H1 (cell line): ENCODE measurements at regions not wholly inside any gene's neighbourhood (a gene's known extent, or its start where the extent isn't known, plus 50 kb on each side); places are given as distances from the start of the nearest gene placed in this dataset.

Experiments
- CTCF ChIA-PET: fragments of 300-600 bp; sonication (Branson Sonifier 250); formaldehyde crosslinking; loops from one replicate; lab custom pipeline; 2021; ENCODE audit not compliant: partially characterized antibody; lab: Charles Lee
- POLR2A ChIA-PET: fragments of 300-600 bp; sonication (Branson Sonifier 250); formaldehyde crosslinking; loops from one replicate; lab custom pipeline; 2021; ENCODE audit warnings: inconsistent platforms; ENCODE audit not compliant: partially characterized antibody; lab: Charles Lee
- DNase-seq, 2 experiments: peaks; one replicate each; pipeline versions ENCODE4 v3.0.0 to v3.0.0-alpha.2; 2010 to 2022; ENCODE audit warnings: low spot score in 2 of 2, low read depth in 1 of 2, mixed read lengths in 1 of 2
- FAIRE-seq: peaks from 2 replicates; lab custom pipeline; 2011; peaks lifted over from hg19 to GRCh38; lab: Jason Lieb, UNC
- H2AFZ ChIP-seq: 2 replicates; pipeline ENCODE4 v1.8.1; 2012; ENCODE audit warnings: low read length, inconsistent platforms
- H2AK5ac ChIP-seq: 2 replicates; pipeline ENCODE4 v1.6.1; 2013; ENCODE audit warnings: low read depth, low read length
- H2BK120ac ChIP-seq: replicated peaks from 2 replicates; pipeline ENCODE3; 2013; ENCODE audit warnings: low read depth, low read length, inconsistent platforms
- H2BK12ac ChIP-seq: 2 replicates; pipeline ENCODE4 v1.6.1; 2013; ENCODE audit warnings: low read depth, low read length
- H2BK15ac ChIP-seq: 2 replicates; pipeline ENCODE4 v1.6.1; 2013; ENCODE audit warnings: low read length
- H2BK20ac ChIP-seq: 2 replicates; pipeline ENCODE4 v1.6.1; 2013; ENCODE audit warnings: low read length
- H2BK5ac ChIP-seq: 2 replicates; pipeline ENCODE4 v1.6.1; 2013; ENCODE audit warnings: low read depth, low read length
- H3K14ac ChIP-seq: 2 replicates; pipeline ENCODE4 v1.6.1; 2013; ENCODE audit warnings: inconsistent platforms; ENCODE audit not compliant: insufficient read length
- H3K18ac ChIP-seq: 2 replicates; pipeline ENCODE4 v1.6.1; 2013; ENCODE audit warnings: low read length; ENCODE audit errors: extremely low read depth
- H3K23ac ChIP-seq: 2 replicates; pipeline ENCODE4 v1.6.1; 2013; ENCODE audit warnings: inconsistent platforms; ENCODE audit not compliant: insufficient read length
- H3K23me2 ChIP-seq: 2 replicates; pipeline ENCODE4 v1.6.1; 2013; ENCODE audit warnings: low read depth, low read length
- H3K27ac ChIP-seq: 2 replicates; pipeline ENCODE4 v1.6.1; 2011; ENCODE audit warnings: low read depth, low read length, inconsistent platforms
- H3K27me3 ChIP-seq, 4 experiments: replicated peaks in 1 of 4; 1 replicate in 1 of 4; 2 replicates in 3 of 4; pipeline versions ENCODE4 v1.6.1 to v1.8.1; 2011 to 2013; ENCODE audit warnings: low read length in 3 of 4, mild to moderate bottlenecking in 3 of 4, inconsistent platforms in 2 of 4, mixed read lengths in 2 of 4, moderate library complexity in 1 of 4; ENCODE audit not compliant: control insufficient read depth in 3 of 4, insufficient read depth in 3 of 4; ENCODE audit errors: extremely low read depth in 1 of 4
- H3K36me3 ChIP-seq, 4 experiments: 2 replicates each; pipeline versions ENCODE4 v1.6.1 to v1.8.1; 2011 to 2013; ENCODE audit warnings: mild to moderate bottlenecking in 4 of 4, low read length in 3 of 4, moderate library complexity in 2 of 4, control low read depth in 1 of 4, inconsistent platforms in 1 of 4; ENCODE audit not compliant: insufficient read depth in 4 of 4, control insufficient read depth in 2 of 4
- H3K4ac ChIP-seq: replicated peaks from 2 replicates; pipeline ENCODE3; 2013; ENCODE audit warnings: low read length, low read depth, mixed read lengths, inconsistent platforms; ENCODE audit not compliant: insufficient read length
- H3K4me1 ChIP-seq, 4 experiments: replicated peaks in 1 of 4; 1 replicate in 1 of 4; 2 replicates in 3 of 4; pipeline versions ENCODE4 v1.6.1 to v1.8.1; 2011 to 2013; ENCODE audit warnings: low read length in 3 of 4, inconsistent platforms in 2 of 4, mixed read lengths in 1 of 4; ENCODE audit not compliant: insufficient read depth in 4 of 4, control insufficient read depth in 3 of 4
- H3K4me2 ChIP-seq, 2 experiments: 2 replicates each; pipeline versions ENCODE4 v1.6.1 to v1.8.1; 2011 to 2013; ENCODE audit warnings: low read depth in 2 of 2, low read length in 2 of 2, control low read depth in 1 of 2, inconsistent platforms in 1 of 2, mild to moderate bottlenecking in 1 of 2; ENCODE audit not compliant: insufficient read depth in 1 of 2
- H3K4me3 ChIP-seq, 4 experiments: fragments of 200-600, 300-600 bp in 1 of 4; sonication (generic), shearing (Covaris generic), sonication (Bioruptor Twin) in 1 of 4; 2 replicates each; pipeline versions ENCODE4 v1.5.1 to v1.8.1; 2011 to 2016; ENCODE audit warnings: low read length in 4 of 4, low read depth in 3 of 4, control low read depth in 2 of 4, inconsistent platforms in 2 of 4, mild to moderate bottlenecking in 2 of 4, mixed read lengths in 1 of 4, moderate library complexity in 1 of 4; ENCODE audit not compliant: insufficient read depth in 2 of 4; ENCODE audit errors: extremely low read depth in 1 of 4
- H3K56ac ChIP-seq: replicated peaks from 2 replicates; pipeline ENCODE3; 2013; ENCODE audit warnings: low read depth, mild to moderate bottlenecking, mixed read lengths, low read length, inconsistent platforms; ENCODE audit not compliant: insufficient read length
- H3K79me1 ChIP-seq: 2 replicates; pipeline ENCODE4 v1.6.1; 2013; ENCODE audit warnings: low read depth, low read length, control low read depth
- H3K79me2 ChIP-seq, 2 experiments: 2 replicates each; pipeline versions ENCODE4 v1.6.1 to v1.8.1; 2012 to 2013; ENCODE audit warnings: low read length in 2 of 2, mild to moderate bottlenecking in 2 of 2, inconsistent platforms in 1 of 2; ENCODE audit not compliant: insufficient read depth in 2 of 2, control insufficient read depth in 1 of 2
- H3K9ac ChIP-seq, 4 experiments: replicated peaks in 1 of 4; 1 replicate in 1 of 4; 2 replicates in 3 of 4; pipeline versions ENCODE4 v1.6.1 to v1.8.1; 2011 to 2013; ENCODE audit warnings: low read depth in 3 of 4, low read length in 3 of 4, control low read depth in 2 of 4, mild to moderate bottlenecking in 2 of 4, moderate library complexity in 2 of 4, inconsistent platforms in 1 of 4; ENCODE audit errors: extremely low read depth in 1 of 4
- H3K9me3 ChIP-seq, 2 experiments: 2 replicates each; pipeline versions ENCODE4 v1.6.1 to v1.8.1; 2012 to 2013; ENCODE audit warnings: mild to moderate bottlenecking in 2 of 2, moderate library complexity in 2 of 2, control low read depth in 1 of 2, inconsistent platforms in 1 of 2, low read depth in 1 of 2, low read length in 1 of 2, mixed read lengths in 1 of 2; ENCODE audit not compliant: insufficient read depth in 2 of 2
- H4K20me1 ChIP-seq, 2 experiments: replicated peaks in 1 of 2; 2 replicates each; pipeline versions ENCODE3 to v1.8.1; 2011 to 2013; ENCODE audit warnings: inconsistent platforms in 2 of 2, low read length in 2 of 2, mild to moderate bottlenecking in 1 of 2; ENCODE audit not compliant: insufficient read depth in 2 of 2, control insufficient read depth in 1 of 2
- H4K5ac ChIP-seq: 2 replicates; pipeline ENCODE4 v1.6.1; 2013; ENCODE audit warnings: low read length, low read depth, mixed read lengths, inconsistent platforms; ENCODE audit not compliant: insufficient read length
- H4K8ac ChIP-seq: 2 replicates; pipeline ENCODE4 v1.8.0; 2013; ENCODE audit warnings: mild to moderate bottlenecking, moderate library complexity, low read length, inconsistent platforms; ENCODE audit not compliant: insufficient read depth; ENCODE audit errors: extremely low read depth
- H4K91ac ChIP-seq: replicated peaks from 2 replicates; pipeline ENCODE3; 2013; ENCODE audit warnings: low read length, mixed read lengths, inconsistent platforms; ENCODE audit not compliant: insufficient read length
- BRCA1 ChIP-seq: IDR thresholded peaks from 2 replicates; pipeline ENCODE4 v1.6.1; 2012; ENCODE audit warnings: low read depth, low read length, improper control_type of control experiment
- KDM4A ChIP-seq: IDR thresholded peaks from one replicate; pipeline ENCODE4 v1.7.1; 2012; ENCODE audit warnings: low read depth, mild to moderate bottlenecking, moderate library complexity, low read length, inconsistent platforms; ENCODE audit not compliant: severe bottlenecking
- RAD21 ChIP-seq, 2 experiments: IDR thresholded peaks in 1 of 2; conservative IDR thresholded peaks in 1 of 2; 2 replicates each; pipeline ENCODE4 v1.6.1; 2011; ENCODE audit warnings: low read depth in 2 of 2, low read length in 2 of 2, improper control_type of control experiment in 1 of 2, inconsistent platforms in 1 of 2, mild to moderate bottlenecking in 1 of 2, moderate library complexity in 1 of 2
- SP2 ChIP-seq: IDR thresholded peaks from 2 replicates; pipeline ENCODE4 v1.6.1; 2012; ENCODE audit warnings: mild to moderate bottlenecking, low read length, inconsistent platforms
- WGBS, 2 experiments: shearing (Covaris generic) in 1 of 2; methylation state at CpG; one replicate each; pipeline versions ENCODE4 v1.1.6 to v1.1.7; 2013 to 2015; ENCODE audit warnings: low lambda C conversion rate in 2 of 2, mixed read lengths in 2 of 2, inconsistent platforms in 1 of 2, low coverage in 1 of 2, missing lambda C conversion rate in 1 of 2; ENCODE audit not compliant: insufficient replicate concordance in 2 of 2, insufficient coverage in 1 of 2, insufficient read length in 1 of 2; ENCODE audit errors: extremely low coverage in 1 of 2, missing lambda C conversion rate in 1 of 2; 5-methylcytosine and 5-hydroxymethylcytosine counted together
- TF ChIP-seq, protein P1 (sequence below): IDR thresholded peaks from 2 replicates; pipeline ENCODE4 v1.6.1; 2011; ENCODE audit warnings: low read depth, mild to moderate bottlenecking, low read length; ENCODE audit not compliant: insufficient read depth
- TF ChIP-seq, protein P2 (sequence below), 3 experiments: IDR thresholded peaks; 1 replicate in 2 of 3; 2 replicates in 1 of 3; pipeline versions ENCODE4 v1.5.1 to v1.6.1; 2011; ENCODE audit warnings: low read length in 3 of 3, mild to moderate bottlenecking in 3 of 3, inconsistent platforms in 2 of 3, low read depth in 1 of 3, moderate library complexity in 1 of 3; ENCODE audit not compliant: insufficient read depth in 1 of 3; ENCODE audit errors: control extremely low read depth in 1 of 3

DNA sequence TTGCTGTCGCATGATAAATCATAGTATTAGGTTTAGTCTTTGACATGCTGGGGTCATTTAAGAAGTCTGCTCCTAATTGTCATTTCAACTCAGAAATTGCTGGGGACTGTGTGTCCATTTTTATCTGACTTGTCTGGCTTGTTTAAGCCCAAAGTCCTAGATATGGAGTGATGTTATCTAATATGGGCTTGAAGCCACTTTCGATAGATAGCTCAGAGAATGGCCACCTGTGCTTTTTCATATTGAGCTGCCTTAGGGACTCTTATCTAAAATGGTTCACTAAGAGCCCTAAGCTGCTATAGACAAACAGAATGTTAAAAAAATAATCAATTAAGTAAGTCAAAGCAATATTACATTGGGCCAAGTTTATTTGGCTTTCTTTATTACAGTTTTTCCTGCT, 81.6 kb upstream of the CNTNAP4 start:
- Histone ChIP-seq H4K5ac (no peak overlapping the region), H3K4me3 (no peak overlapping the region), H3K4me2 (no peak overlapping the region), H4K20me1 (no peaks in the 10 kb centered on the region), H2BK120ac (no peak overlapping the region), H2BK5ac (no peak overlapping the region), H2AFZ (no peak overlapping the region), H2BK20ac (no peak overlapping the region), H3K27me3 (peaks cover 0 to 1% (median 0%) of the 10 kb centered on the region in 4 experiments; a peak in 1 of 7 replicates), H4K91ac (no peak overlapping the region), H3K4me1 (peaks cover 0 to 8% (median 2%) of the 10 kb centered on the region in 4 experiments; a peak in 2 of 7 replicates), H2AK5ac (no peak overlapping the region), H3K27ac (no peak overlapping the region), H3K23me2 (no peaks in the 10 kb centered on the region), H3K36me3 (no peaks in the 10 kb centered on the region), H3K18ac (no peak overlapping the region), H4K8ac (no peak overlapping the region), H3K79me1 (no peaks in the 10 kb centered on the region), H2BK12ac (no peak overlapping the region), H3K79me2 (no peaks in the 10 kb centered on the region), H3K23ac (no peak overlapping the region), H2BK15ac (no peak overlapping the region), H3K4ac (no peak overlapping the region), H3K56ac (no peak overlapping the region), H3K14ac (no peak overlapping the region), H3K9me3 (no peaks in the 10 kb centered on the region), H3K9ac (no peak overlapping the region)
- TF ChIP-seq KDM4A, result no peak
- no peak for TF ChIP-seq RAD21 (IDR thresholded peaks at IDR 0.05 in 1 of 2, conservative IDR thresholded peaks at IDR 0.05 in 1 of 2; ENCODE audit: low read depth in 2 of 2, low read length in 2 of 2)
- TF ChIP-seq, protein P1, sequence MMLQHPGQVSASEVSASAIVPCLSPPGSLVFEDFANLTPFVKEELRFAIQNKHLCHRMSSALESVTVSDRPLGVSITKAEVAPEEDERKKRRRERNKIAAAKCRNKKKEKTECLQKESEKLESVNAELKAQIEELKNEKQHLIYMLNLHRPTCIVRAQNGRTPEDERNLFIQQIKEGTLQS, result no peak
- TF ChIP-seq, protein P2, sequence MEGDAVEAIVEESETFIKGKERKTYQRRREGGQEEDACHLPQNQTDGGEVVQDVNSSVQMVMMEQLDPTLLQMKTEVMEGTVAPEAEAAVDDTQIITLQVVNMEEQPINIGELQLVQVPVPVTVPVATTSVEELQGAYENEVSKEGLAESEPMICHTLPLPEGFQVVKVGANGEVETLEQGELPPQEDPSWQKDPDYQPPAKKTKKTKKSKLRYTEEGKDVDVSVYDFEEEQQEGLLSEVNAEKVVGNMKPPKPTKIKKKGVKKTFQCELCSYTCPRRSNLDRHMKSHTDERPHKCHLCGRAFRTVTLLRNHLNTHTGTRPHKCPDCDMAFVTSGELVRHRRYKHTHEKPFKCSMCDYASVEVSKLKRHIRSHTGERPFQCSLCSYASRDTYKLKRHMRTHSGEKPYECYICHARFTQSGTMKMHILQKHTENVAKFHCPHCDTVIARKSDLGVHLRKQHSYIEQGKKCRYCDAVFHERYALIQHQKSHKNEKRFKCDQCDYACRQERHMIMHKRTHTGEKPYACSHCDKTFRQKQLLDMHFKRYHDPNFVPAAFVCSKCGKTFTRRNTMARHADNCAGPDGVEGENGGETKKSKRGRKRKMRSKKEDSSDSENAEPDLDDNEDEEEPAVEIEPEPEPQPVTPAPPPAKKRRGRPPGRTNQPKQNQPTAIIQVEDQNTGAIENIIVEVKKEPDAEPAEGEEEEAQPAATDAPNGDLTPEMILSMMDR (IDR thresholded peaks at IDR 0.05; ENCODE audit: control extremely low read depth in 1 of 3, insufficient read depth in 1 of 3, low read depth in 1 of 3, low read length in 3 of 3), result no peak
- no peak for TF ChIP-seq SP2
- TF ChIP-seq BRCA1, result no peak
- CTCF ChIA-PET, result interaction anchor here (0.6 kb wide), 1 partner anchor 627 kb away, joined by 3 read pairs; no protein-coding TSS in a partner anchor
- FAIRE-seq (no peak), DNase-seq (no peak)
- WGBS, 2 experiments, result 91% methylated on average over 2 of the region's 2 CpGs; no CpG with 5 or more reads in 1 of the 2 experiments
- POLR2A ChIA-PET, result no interaction called here
